GM23338 (cell line): ENCODE measurements at regions not wholly inside any gene's neighbourhood (a gene's known extent, or its start where the extent isn't known, plus 50 kb on each side); places are given as distances from the start of the nearest gene placed in this dataset.

Source experiments
- ATAC-seq: fragments of 200-7000 bp; cut with Tn5 transposase; 3 replicates; pipeline ENCODE4 v1.9.1; 2020
- DNase-seq: peaks from one replicate; pipeline ENCODE4 v3.0.0-alpha.2; 2015; ENCODE audit warnings: low spot score
- H2AFZ ChIP-seq: fragments of 200-600 bp; sonication (generic); 2 replicates; pipeline ENCODE4 v1.8.0; 2016; ENCODE audit warnings: antibody characterized with exemption, mild to moderate bottlenecking, moderate library complexity
- H3F3A ChIP-seq: fragments of 200-600 bp; sonication (generic); replicated peaks from 2 replicates; pipeline ENCODE4 v1.8.0; 2017; ENCODE audit warnings: antibody characterized with exemption, mixed run types, low read depth
- H3K27ac ChIP-seq: fragments of 200-600 bp; sonication (generic); 2 replicates; pipeline ENCODE4 v1.6.1; 2016; ENCODE audit warnings: low read depth
- H3K27me3 ChIP-seq: fragments of 200-600 bp; sonication (generic); 2 replicates; pipeline ENCODE4 v1.8.0; 2016; ENCODE audit warnings: mild to moderate bottlenecking, mixed run types, moderate library complexity; ENCODE audit not compliant: insufficient read depth
- H3K36me3 ChIP-seq: fragments of 200-600 bp; sonication (generic); 2 replicates; pipeline ENCODE4 v1.8.0; 2016; ENCODE audit warnings: mild to moderate bottlenecking; ENCODE audit not compliant: insufficient read depth
- H3K4me1 ChIP-seq: fragments of 200-600 bp; sonication (generic); 2 replicates; pipeline ENCODE4 v1.8.0; 2016; ENCODE audit warnings: mild to moderate bottlenecking, moderate library complexity; ENCODE audit not compliant: insufficient read depth
- H3K4me2 ChIP-seq: fragments of 200-600 bp; sonication (generic); 2 replicates; pipeline ENCODE4 v1.7.1; 2017; ENCODE audit warnings: mixed run types
- H3K4me3 ChIP-seq: fragments of 200-600 bp; sonication (generic); 2 replicates; pipeline ENCODE4 v1.6.1; 2016; ENCODE audit warnings: mixed run types
- H3K79me2 ChIP-seq: fragments of 200-600 bp; sonication (generic); replicated peaks from 2 replicates; pipeline ENCODE4 v1.8.0; 2017; ENCODE audit warnings: mild to moderate bottlenecking; ENCODE audit not compliant: insufficient read depth
- H3K9me2 ChIP-seq: fragments of 200-600 bp; sonication (generic); 2 replicates; pipeline ENCODE4 v1.8.0; 2017; ENCODE audit not compliant: insufficient read depth
- H4K20me1 ChIP-seq: fragments of 200-600 bp; sonication (generic); replicated peaks from 2 replicates; pipeline ENCODE4 v1.8.0; 2017; ENCODE audit warnings: mild to moderate bottlenecking; ENCODE audit not compliant: insufficient read depth
- H3K27ac Mint-ChIP-seq: 2 replicates; pipeline ENCODE4 v1.8.0; 2020; ENCODE audit warnings: inconsistent platforms, mild to moderate bottlenecking, moderate library complexity, mixed read lengths
- H3K27me3 Mint-ChIP-seq: 3 replicates; pipeline ENCODE4 v1.8.0; 2022; ENCODE audit warnings: low read depth, mild to moderate bottlenecking, moderate library complexity, mixed read lengths, inconsistent platforms; ENCODE audit not compliant: insufficient read depth, poor library complexity
- H3K36me3 Mint-ChIP-seq: 3 replicates; pipeline ENCODE4 v1.8.0; 2021; ENCODE audit warnings: low read depth, mild to moderate bottlenecking, inconsistent platforms, moderate library complexity, mixed read lengths
- H3K4me1 Mint-ChIP-seq: 3 replicates; pipeline ENCODE4 v1.8.0; 2020; ENCODE audit warnings: mild to moderate bottlenecking, inconsistent platforms, mixed read lengths
- H3K4me3 Mint-ChIP-seq: 3 replicates; pipeline ENCODE4 v1.8.0; 2021; ENCODE audit warnings: moderate library complexity, mild to moderate bottlenecking, inconsistent platforms, mixed read lengths
- H3K9me3 Mint-ChIP-seq: 3 replicates; pipeline ENCODE4 v1.8.0; 2020; ENCODE audit warnings: moderate library complexity, mild to moderate bottlenecking, inconsistent platforms, mixed read lengths
- CREB1 ChIP-seq: fragments of 250-450 bp; sonication (Bioruptor Pico); IDR thresholded peaks from 2 replicates; pipeline ENCODE4 v1.5.0; 2020; ENCODE audit warnings: low read depth, mild to moderate bottlenecking, moderate library complexity
- EZH2 ChIP-seq: fragments of 200-600 bp; sonication (generic); IDR thresholded peaks from one replicate; pipeline ENCODE4 v1.8.0; 2017; ENCODE audit warnings: antibody characterized with exemption, mild to moderate bottlenecking, low read depth; ENCODE audit not compliant: unreplicated experiment
- EZH2phosphoT487 ChIP-seq: fragments of 200-600 bp; sonication (generic); IDR thresholded peaks from one replicate; pipeline ENCODE4 v1.8.1; 2018; ENCODE audit warnings: antibody characterized with exemption; ENCODE audit not compliant: unreplicated experiment
- JUNB ChIP-seq: IDR thresholded peaks from one replicate; pipeline ENCODE4 v1.6.1; 2016; ENCODE audit warnings: antibody characterized with exemption; ENCODE audit not compliant: unreplicated experiment
- NANOG ChIP-seq: IDR thresholded peaks from 2 replicates; pipeline ENCODE4 v1.6.1; 2016; ENCODE audit warnings: antibody characterized with exemption, borderline replicate concordance
- POLR2AphosphoS5 ChIP-seq: IDR thresholded peaks from 2 replicates; pipeline ENCODE4 v1.6.1; 2016; ENCODE audit warnings: antibody characterized with exemption, low read depth
- STAT1 ChIP-seq: IDR thresholded peaks from one replicate; pipeline ENCODE4 v1.6.1; 2016; ENCODE audit warnings: antibody characterized with exemption; ENCODE audit not compliant: unreplicated experiment
- ZNF331 ChIP-seq: fragments of 250-450 bp; sonication (Bioruptor Pico); IDR thresholded peaks from 2 replicates; pipeline ENCODE4 v1.5.0; 2020; ENCODE audit warnings: low read depth, mild to moderate bottlenecking, moderate library complexity
- TF ChIP-seq, protein P1 (sequence below), 2 experiments: fragments of 200-600 bp in 1 of 2; sonication (generic) in 1 of 2; conservative IDR thresholded peaks; 2 replicates each; pipeline versions ENCODE4 v1.5.1 to v1.6.1; 2016 to 2017; ENCODE audit warnings: antibody characterized with exemption in 2 of 2, low read depth in 2 of 2, mild to moderate bottlenecking in 2 of 2, moderate library complexity in 1 of 2

DNA sequence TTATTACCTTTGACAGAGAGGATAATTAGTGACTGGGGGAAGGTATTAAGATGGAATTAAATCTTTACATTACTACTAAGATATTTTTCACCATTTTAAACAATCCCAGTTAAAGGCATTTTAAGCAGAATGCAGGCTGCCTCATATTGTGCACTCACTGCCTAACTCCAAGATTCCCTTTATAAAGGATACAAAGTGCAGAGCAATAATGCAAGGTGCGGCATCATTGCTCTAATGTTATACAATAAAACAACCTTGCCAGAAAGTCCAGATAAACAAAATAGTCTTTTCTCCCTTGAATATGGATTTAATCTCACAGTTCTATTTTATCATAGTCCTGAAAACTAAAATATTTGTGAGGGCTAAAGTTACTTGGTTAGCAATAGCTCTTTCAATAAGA, 1031.6 kb upstream of the SEMA6D start:
- Histone ChIP-seq H3K4me2 (no peak overlapping the region), H4K20me1 (no peaks in the 10 kb centered on the region), H3F3A (no peaks in the 10 kb centered on the region), H3K27me3 (no peaks in the 10 kb centered on the region), H3K4me3 (no peak overlapping the region), H3K27ac (no peak overlapping the region), H2AFZ (no peak overlapping the region), H3K9me2 (no peaks in the 10 kb centered on the region), H3K4me1 (peaks cover 7% of the 10 kb centered on the region), H3K36me3 (no peaks in the 10 kb centered on the region), H3K79me2 (no peaks in the 10 kb centered on the region)
- ATAC-seq (no peak), DNase-seq (no peak)
- H3K9me3 Mint-ChIP-seq = peaks cover 34% of the 10 kb centered on the region
- H3K27me3 Mint-ChIP-seq = peaks cover 2% of the 10 kb centered on the region
- TF ChIP-seq ZNF331 (CRISPR knock-in tag) (no peak), POLR2AphosphoS5 (no peak), CREB1 (CRISPR knock-in tag) (no peak)
- H3K36me3 Mint-ChIP-seq = no peaks in the 10 kb centered on the region; the same call in 2 of the 3 replicates
- H3K4me1 Mint-ChIP-seq = peaks cover 7% of the 10 kb centered on the region
- H3K27ac Mint-ChIP-seq = no peak overlapping the region
- H3K4me3 Mint-ChIP-seq = no peak overlapping the region

DNA sequence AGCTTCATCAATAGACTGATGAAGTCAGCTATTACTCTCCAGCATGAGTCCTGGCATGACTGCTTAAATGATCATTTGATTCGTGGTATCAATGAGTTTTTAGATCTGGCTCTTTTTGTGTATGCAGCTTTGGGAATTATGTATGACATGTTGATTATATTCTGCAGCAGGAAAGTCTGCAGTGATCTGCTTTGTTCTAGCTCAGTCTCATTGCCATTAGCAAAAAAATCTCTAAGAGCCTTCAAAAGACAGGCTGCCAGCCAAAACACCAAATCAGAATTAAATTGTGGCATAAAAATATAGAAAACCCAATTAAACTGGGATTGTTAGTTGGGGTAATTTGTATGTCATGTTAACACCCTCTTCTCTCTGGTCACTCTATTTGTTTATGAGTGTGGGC, 1021.0 kb upstream of the SEMA6D start:
- ATAC-seq = no peak
- H3K27ac Mint-ChIP-seq = no peak overlapping the region
- H3K4me3 ChIP-seq = no peak overlapping the region
- H3K36me3 Mint-ChIP-seq = no peaks in the 10 kb centered on the region
- H3F3A ChIP-seq = no peaks in the 10 kb centered on the region
- no peaks in the 10 kb centered on the region for H3K27me3 ChIP-seq
- no peaks in the 10 kb centered on the region for H3K4me1 ChIP-seq
- no peaks in the 10 kb centered on the region for H3K79me2 ChIP-seq
- no peak for TF ChIP-seq CREB1 (CRISPR knock-in tag)
- TF ChIP-seq NANOG = no peak
- TF ChIP-seq JUNB = no peak
- TF ChIP-seq EZH2 = no peak
- no peak for TF ChIP-seq EZH2phosphoT487
- TF ChIP-seq STAT1 = no peak
- no peaks in the 10 kb centered on the region for H3K36me3 ChIP-seq
- H3K27ac ChIP-seq = no peak overlapping the region
- H3K4me2 ChIP-seq = no peak overlapping the region
- H3K9me2 ChIP-seq = no peaks in the 10 kb centered on the region
- H3K9me3 Mint-ChIP-seq = peaks cover 51% of the 10 kb centered on the region
- H4K20me1 ChIP-seq = no peaks in the 10 kb centered on the region
- H3K4me3 Mint-ChIP-seq = no peak overlapping the region
- no peaks in the 10 kb centered on the region for H3K4me1 Mint-ChIP-seq
- H2AFZ ChIP-seq = no peak overlapping the region
- DNase-seq = no peak
- H3K27me3 Mint-ChIP-seq = peaks cover 2% of the 10 kb centered on the region

DNA sequence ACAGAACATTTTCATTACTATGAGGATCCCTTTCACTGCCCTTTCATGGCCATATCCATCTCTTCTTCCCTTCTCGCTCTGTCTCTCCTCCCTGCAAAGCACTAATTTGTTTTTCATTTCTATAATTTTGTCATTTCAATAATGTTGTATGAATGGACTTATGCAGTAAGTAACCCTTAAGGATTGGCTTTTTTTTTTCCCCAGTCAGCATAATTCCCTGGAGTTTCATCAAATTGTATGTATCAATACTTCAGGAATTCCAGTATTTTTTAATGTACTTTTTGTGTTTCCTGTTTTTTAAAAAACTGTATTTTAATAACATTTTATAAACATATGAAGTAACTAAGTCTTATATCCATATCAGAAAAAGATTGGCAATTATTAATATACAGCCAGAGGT, 1016.0 kb upstream of the SEMA6D start:
- Histone ChIP-seq H3K27ac (no peak overlapping the region), H3K4me3 (no peak overlapping the region), H3K4me2 (no peak overlapping the region), H3F3A (no peaks in the 10 kb centered on the region), H3K36me3 (no peaks in the 10 kb centered on the region), H3K79me2 (no peaks in the 10 kb centered on the region), H3K4me1 (no peaks in the 10 kb centered on the region), H4K20me1 (no peaks in the 10 kb centered on the region), H3K27me3 (no peaks in the 10 kb centered on the region), H2AFZ (no peak overlapping the region), H3K9me2 (no peaks in the 10 kb centered on the region)
- no peaks in the 10 kb centered on the region for H3K27me3 Mint-ChIP-seq
- H3K9me3 Mint-ChIP-seq = peaks cover 54% of the 10 kb centered on the region
- H3K27ac Mint-ChIP-seq = no peak overlapping the region
- peaks cover 6% of the 10 kb centered on the region; the same call in 1 of the 3 replicates for H3K36me3 Mint-ChIP-seq
- H3K4me3 Mint-ChIP-seq = no peak overlapping the region
- no peak for DNase-seq
- ATAC-seq = no peak
- TF ChIP-seq ZNF331 (CRISPR knock-in tag) (no peak), EZH2phosphoT487 (no peak)
- TF ChIP-seq, protein P1, sequence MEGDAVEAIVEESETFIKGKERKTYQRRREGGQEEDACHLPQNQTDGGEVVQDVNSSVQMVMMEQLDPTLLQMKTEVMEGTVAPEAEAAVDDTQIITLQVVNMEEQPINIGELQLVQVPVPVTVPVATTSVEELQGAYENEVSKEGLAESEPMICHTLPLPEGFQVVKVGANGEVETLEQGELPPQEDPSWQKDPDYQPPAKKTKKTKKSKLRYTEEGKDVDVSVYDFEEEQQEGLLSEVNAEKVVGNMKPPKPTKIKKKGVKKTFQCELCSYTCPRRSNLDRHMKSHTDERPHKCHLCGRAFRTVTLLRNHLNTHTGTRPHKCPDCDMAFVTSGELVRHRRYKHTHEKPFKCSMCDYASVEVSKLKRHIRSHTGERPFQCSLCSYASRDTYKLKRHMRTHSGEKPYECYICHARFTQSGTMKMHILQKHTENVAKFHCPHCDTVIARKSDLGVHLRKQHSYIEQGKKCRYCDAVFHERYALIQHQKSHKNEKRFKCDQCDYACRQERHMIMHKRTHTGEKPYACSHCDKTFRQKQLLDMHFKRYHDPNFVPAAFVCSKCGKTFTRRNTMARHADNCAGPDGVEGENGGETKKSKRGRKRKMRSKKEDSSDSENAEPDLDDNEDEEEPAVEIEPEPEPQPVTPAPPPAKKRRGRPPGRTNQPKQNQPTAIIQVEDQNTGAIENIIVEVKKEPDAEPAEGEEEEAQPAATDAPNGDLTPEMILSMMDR (conservative IDR thresholded peaks at IDR 0.05; ENCODE audit: low read depth in 2 of 2) = no peak
- H3K4me1 Mint-ChIP-seq = no peaks in the 10 kb centered on the region
